IgD-negative memory B cell (primary cell): ENCODE measurements at regions not wholly inside any gene's neighbourhood (a gene's known extent, or its start where the extent isn't known, plus 50 kb on each side); places are given as distances from the start of the nearest gene placed in this dataset.

ENCODE experiments used
- H3K27ac Mint-ChIP-seq, 3 donors: one replicate each; pipeline ENCODE4 v1.8.0; 2020 to 2022; ENCODE audit warnings: mild to moderate bottlenecking in 3 of 3, mixed read lengths in 3 of 3, moderate library complexity in 1 of 3
- H3K27me3 Mint-ChIP-seq: one replicate; pipeline ENCODE4 v1.8.0; 2021; ENCODE audit warnings: mixed read lengths
- H3K36me3 Mint-ChIP-seq: one replicate; pipeline ENCODE4 v1.8.0; 2020; ENCODE audit warnings: mild to moderate bottlenecking, mixed read lengths
- H3K4me1 Mint-ChIP-seq, 3 donors: one replicate each; pipeline ENCODE4 v1.8.0; 2020 to 2022; ENCODE audit warnings: mixed read lengths in 3 of 3, mild to moderate bottlenecking in 1 of 3
- H3K4me3 Mint-ChIP-seq, 4 donors: one replicate each; pipeline ENCODE4 v1.8.0; 2020 to 2022; ENCODE audit warnings: mild to moderate bottlenecking in 4 of 4, mixed read lengths in 4 of 4, moderate library complexity in 3 of 4
- H3K9me3 Mint-ChIP-seq, 3 donors: one replicate each; pipeline ENCODE4 v1.8.0; 2020 to 2021; ENCODE audit warnings: mixed read lengths in 3 of 3, mild to moderate bottlenecking in 1 of 3

DNA sequence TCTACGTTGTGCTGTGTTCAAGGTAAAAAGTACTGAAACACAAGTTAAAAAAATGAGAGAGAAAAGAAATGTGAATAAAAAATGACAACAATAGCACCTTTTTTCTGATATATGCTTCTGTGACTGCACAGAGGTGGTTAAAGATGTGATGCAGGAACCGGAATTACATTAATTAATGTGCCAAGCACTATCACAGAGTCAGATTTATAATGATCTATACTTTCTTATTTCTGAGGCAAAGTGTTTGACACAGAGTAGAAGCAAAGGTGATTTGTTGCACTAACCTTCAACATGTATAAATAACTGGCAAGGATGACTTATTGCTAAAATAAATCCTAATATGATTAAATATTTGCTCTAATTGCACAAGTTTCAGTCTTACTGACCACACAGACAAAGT lies 654.6 kb upstream of the SLITRK1 start:
- H3K36me3 Mint-ChIP-seq, result no peaks in the 10 kb centered on the region
- H3K4me3 Mint-ChIP-seq, result no peak overlapping the region
- H3K27me3 Mint-ChIP-seq, result no peaks in the 10 kb centered on the region
- no peak overlapping the region for H3K27ac Mint-ChIP-seq
- H3K4me1 Mint-ChIP-seq, result no peaks in the 10 kb centered on the region
- H3K9me3 Mint-ChIP-seq, result peaks cover 0 to 11% (median 3%) of the 10 kb centered on the region in 3 donors

DNA sequence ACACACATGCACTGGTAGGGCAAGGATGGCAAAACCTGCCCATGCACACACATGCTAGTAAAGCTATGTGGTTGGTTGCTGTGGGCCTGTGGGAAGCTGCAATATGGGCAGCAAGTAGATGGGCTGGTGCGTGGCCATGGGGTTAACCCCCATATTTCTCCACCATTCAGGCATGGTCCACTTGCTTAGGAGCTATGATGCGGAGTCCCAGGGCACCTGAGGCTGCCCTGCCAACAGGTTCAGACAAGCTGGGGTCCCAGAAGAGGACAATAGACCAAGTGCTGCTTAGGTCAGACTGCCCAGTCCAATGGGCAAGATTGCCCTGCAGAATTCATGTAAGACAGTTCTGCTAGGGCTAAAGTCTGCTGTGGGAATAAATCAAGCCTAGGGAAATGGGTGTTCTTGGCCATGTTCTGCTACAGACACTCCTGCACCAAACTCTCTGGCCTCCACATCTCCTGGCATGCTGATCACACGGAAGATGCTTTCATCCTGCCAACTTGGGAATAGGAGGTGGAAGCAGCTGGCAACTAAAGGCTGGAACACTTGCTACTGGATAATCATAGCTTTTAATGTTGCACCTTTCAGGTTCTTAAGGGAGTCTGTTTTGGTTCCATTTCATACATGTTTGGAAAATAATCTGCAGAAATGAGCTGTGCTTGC lies 646.3 kb upstream of the SLITRK1 start:
- H3K27me3 Mint-ChIP-seq, result no peaks in the 10 kb centered on the region

DNA sequence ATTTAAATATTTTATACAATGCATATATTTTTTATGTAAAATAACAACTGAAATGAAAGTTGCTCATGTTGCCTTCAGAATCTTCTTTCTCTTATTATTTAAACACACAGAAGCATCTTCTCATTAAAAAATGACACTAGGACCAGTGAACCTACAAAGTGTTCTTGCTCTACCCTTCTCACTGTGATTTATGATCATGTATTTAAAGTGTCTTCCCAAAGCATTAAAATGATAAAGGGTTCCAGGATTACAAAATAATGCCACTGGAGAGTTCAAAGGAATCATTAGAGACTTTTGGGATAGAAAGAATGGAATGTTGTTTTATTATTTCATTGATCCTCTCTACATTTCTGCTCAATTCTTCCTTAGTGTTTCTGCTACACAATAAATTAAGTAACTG lies 643.6 kb upstream of the SLITRK1 start:
- H3K4me1 Mint-ChIP-seq, result no peaks in the 10 kb centered on the region
- no peaks in the 10 kb centered on the region for H3K36me3 Mint-ChIP-seq
- H3K27ac Mint-ChIP-seq, result no peak overlapping the region
- H3K4me3 Mint-ChIP-seq, result no peak overlapping the region
- no peaks in the 10 kb centered on the region for H3K27me3 Mint-ChIP-seq
- peaks cover 2 to 28% (median 3%) of the 10 kb centered on the region in 3 donors for H3K9me3 Mint-ChIP-seq

More for the DNA sequence above, 646.3 kb upstream of the SLITRK1 start:
- Mint-ChIP-seq H3K9me3 (peaks cover 0 to 25% (median 2%) of the 10 kb centered on the region in 3 donors), H3K27ac (no peak overlapping the region), H3K36me3 (no peaks in the 10 kb centered on the region), H3K4me1 (no peaks in the 10 kb centered on the region), H3K4me3 (no peak overlapping the region)

DNA sequence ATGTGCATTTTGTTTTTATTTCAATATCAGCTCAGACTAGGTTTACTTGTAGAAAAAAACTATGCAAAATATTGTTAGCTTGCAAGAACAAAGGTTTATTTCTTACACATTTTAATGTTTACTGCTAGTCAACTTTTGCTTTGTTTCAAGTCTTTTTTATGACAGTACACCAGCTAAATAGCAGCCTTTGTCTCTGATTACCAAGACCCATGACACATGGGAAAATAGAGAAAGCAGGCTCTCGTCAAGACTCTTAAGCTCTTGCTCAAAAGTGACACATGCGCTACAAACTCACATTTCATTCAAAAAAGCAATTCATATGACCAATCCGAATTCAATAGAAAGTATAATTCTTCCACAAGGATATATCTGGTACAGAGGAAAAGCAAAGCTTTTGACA lies 642.3 kb upstream of the SLITRK1 start:
- H3K4me1 Mint-ChIP-seq, result no peaks in the 10 kb centered on the region
- H3K4me3 Mint-ChIP-seq, result no peak overlapping the region
- no peaks in the 10 kb centered on the region for H3K27me3 Mint-ChIP-seq
- no peaks in the 10 kb centered on the region for H3K36me3 Mint-ChIP-seq
- H3K27ac Mint-ChIP-seq, result no peak overlapping the region
- H3K9me3 Mint-ChIP-seq, result peaks cover 2 to 27% (median 3%) of the 10 kb centered on the region in 3 donors

DNA sequence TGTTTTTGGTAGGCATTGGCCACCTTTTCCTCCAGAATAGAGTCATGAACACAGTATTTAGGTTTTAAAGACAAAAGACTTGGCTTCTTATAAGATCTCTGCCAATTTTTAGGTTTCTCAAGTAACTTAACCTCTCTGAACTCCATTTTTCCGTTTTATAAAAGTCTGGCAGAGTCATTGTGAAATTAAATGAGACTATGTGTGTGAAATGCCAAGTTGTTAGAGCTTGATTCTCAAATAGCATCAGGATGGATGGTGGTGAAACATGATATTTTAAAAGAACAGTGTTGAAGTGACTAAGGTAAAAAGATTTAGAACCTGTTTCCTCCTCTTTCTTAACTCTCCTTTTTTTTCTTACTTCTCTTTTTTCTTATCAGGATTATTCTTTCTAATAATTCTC lies 617.7 kb upstream of the SLITRK1 start:
- Mint-ChIP-seq H3K27ac (no peak overlapping the region), H3K9me3 (peaks cover 4 to 8% (median 6%) of the 10 kb centered on the region in 3 donors), H3K4me3 (no peak overlapping the region), H3K4me1 (no peaks in the 10 kb centered on the region), H3K27me3 (no peaks in the 10 kb centered on the region), H3K36me3 (no peaks in the 10 kb centered on the region)

DNA sequence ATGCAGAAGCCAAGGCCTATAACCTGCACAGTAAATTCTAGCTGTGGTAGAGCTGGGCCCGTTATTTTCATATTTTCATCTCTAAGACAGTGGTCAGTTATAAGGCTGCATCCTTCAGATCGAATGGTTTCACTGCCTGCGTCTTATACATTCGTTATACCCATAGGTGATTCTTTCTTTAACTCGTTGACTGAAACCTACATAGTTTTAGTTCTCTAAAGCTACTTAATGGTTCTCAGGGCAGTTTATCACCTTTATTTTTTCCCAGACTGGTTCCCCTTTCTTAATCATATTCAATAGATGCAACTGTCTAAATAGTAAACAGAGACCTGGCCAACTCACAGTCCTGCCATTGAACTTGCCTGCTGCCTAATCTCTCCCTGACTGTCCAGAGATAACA lies 615.3 kb upstream of the SLITRK1 start:
- Mint-ChIP-seq H3K36me3 (no peaks in the 10 kb centered on the region), H3K27me3 (no peaks in the 10 kb centered on the region), H3K27ac (no peak overlapping the region), H3K9me3 (peaks cover 1 to 3% (median 1%) of the 10 kb centered on the region in 3 donors), H3K4me1 (no peaks in the 10 kb centered on the region), H3K4me3 (no peak overlapping the region)

DNA sequence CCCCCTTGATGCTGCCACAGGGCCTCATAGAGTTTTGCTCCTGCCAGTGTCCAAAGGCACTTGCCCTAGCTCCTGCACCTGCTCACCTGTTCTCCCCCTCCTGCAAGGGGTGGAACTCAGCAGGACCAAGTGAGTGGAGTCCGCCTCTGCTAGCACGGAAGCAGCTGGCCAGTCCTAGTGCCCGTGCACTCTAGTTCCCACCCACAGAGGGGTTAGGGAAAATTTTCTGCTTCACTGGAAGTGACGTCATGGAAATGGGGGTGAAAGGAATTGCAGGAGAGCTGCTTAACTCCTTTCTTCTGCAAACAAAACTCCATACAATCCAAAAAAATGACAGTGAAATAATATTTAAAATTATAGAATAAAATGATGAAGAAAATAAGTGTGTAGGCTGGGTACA lies 609.7 kb upstream of the SLITRK1 start:
- Mint-ChIP-seq H3K36me3 (no peaks in the 10 kb centered on the region), H3K4me1 (no peaks in the 10 kb centered on the region), H3K4me3 (no peak overlapping the region), H3K9me3 (no peaks in the 10 kb centered on the region), H3K27me3 (no peaks in the 10 kb centered on the region), H3K27ac (no peak overlapping the region)

DNA sequence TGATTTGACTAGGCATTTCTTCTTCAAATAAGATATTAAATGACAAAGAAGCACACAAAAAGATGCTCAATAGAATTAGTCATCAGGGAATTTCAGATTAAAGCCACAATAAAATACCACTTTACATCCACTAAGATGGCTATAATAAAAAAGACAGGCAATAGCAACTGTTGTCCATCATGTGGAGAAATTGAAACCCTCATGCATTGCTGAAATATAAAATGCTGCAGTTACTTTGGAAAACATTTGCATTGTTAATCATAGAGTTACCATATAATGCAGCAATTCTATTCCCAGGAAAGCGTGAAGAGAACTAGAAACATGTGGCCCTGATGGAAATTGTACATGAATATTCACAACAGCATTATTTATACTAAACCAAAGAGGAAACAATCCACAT lies 605.5 kb upstream of the SLITRK1 start:
- no peaks in the 10 kb centered on the region for H3K36me3 Mint-ChIP-seq
- H3K27ac Mint-ChIP-seq, result no peak overlapping the region
- H3K4me1 Mint-ChIP-seq, result no peaks in the 10 kb centered on the region
- H3K27me3 Mint-ChIP-seq, result no peaks in the 10 kb centered on the region
- H3K4me3 Mint-ChIP-seq, result no peak overlapping the region
- peaks cover 0 to 2% (median 0%) of the 10 kb centered on the region in 3 donors for H3K9me3 Mint-ChIP-seq

DNA sequence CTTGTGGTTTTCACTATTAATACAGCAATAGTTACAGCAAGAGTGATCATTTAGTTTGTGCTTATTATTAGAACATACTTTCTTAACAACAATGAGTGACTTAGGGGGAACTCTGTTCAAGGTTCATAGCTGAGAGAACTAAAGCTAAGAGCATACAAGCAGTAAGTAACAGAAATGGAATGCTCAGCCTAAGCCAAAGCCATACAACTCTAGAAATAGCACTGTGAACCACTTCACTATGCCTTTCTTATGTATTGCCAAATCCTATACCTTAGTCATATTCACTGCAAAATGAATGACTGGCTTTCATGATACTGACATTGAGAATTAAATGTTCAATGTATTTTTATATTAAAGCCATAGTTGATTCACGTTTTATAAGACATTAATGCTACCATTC lies 599.7 kb upstream of the SLITRK1 start:
- Mint-ChIP-seq H3K36me3 (no peaks in the 10 kb centered on the region), H3K27me3 (no peaks in the 10 kb centered on the region), H3K9me3 (peaks cover 0 to 2% (median 0%) of the 10 kb centered on the region in 3 donors), H3K27ac (no peak overlapping the region), H3K4me3 (no peak overlapping the region), H3K4me1 (no peaks in the 10 kb centered on the region)

DNA sequence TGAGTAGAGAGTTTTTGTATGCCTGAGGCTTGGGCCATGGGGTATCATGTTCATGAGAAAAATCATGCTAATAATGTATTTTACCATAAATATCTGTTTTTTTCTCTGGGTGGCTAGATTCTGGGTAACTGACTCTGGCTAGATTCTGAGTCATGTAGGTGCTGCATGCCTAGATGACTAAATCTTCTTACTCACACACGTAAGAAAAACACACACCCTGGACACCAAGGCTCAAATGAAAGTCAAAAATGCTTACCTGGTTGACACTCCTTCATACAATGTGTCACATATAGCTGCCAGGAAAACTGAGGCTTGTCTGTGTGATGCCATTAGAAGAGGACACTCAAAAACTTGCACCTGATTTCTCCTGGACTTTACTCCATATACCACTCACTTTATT lies 597.4 kb upstream of the SLITRK1 start:
- peaks cover 0 to 9% (median 0%) of the 10 kb centered on the region in 3 donors for H3K9me3 Mint-ChIP-seq
- no peaks in the 10 kb centered on the region for H3K27me3 Mint-ChIP-seq
- H3K4me1 Mint-ChIP-seq, result no peaks in the 10 kb centered on the region
- H3K27ac Mint-ChIP-seq, result no peak overlapping the region
- H3K36me3 Mint-ChIP-seq, result no peaks in the 10 kb centered on the region
- no peak overlapping the region for H3K4me3 Mint-ChIP-seq

DNA sequence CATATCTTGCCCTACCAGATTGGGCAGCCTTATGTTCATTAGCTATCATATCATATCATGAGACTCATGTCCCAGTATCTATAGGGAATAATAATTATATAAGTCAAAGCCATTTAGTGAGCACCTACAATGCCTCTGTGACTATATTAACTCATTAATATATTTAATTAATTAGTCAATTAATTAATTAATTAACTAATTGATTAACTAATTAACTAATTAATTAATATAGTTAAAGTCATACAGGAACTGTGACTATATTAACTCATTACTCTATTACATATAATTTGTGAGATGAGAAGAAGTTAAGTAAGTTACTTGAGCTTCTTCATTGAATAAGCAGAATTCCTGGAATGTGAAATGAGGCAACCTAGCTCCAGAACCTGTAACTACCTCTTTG lies 588.3 kb upstream of the SLITRK1 start:
- H3K27ac Mint-ChIP-seq, result no peak overlapping the region
- H3K9me3 Mint-ChIP-seq, result peaks cover 0 to 15% (median 6%) of the 10 kb centered on the region in 3 donors
- no peaks in the 10 kb centered on the region for H3K27me3 Mint-ChIP-seq
- H3K36me3 Mint-ChIP-seq, result no peaks in the 10 kb centered on the region
- H3K4me1 Mint-ChIP-seq, result no peaks in the 10 kb centered on the region
- no peak overlapping the region for H3K4me3 Mint-ChIP-seq

DNA sequence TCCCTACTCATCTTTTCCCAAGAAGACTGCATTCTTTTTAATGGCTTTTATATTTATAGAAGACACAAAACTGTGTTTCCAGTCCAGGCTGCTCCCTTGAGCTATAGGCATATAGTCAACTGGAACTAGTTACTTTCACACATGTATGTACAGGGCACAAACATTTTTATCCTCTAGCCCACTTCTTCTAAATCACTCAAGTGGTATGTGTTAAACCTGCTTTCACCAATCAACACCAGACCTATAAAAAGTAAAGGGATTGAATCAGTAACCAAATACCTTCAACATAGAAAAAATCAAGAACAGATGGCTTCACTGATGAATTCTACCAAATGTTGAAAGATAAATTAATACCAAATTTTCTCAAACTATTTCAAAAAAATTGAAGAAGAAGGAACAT lies 584.2 kb upstream of the SLITRK1 start:
- Mint-ChIP-seq H3K4me3 (no peak overlapping the region), H3K27ac (no peak overlapping the region), H3K9me3 (peaks cover 3 to 18% (median 4%) of the 10 kb centered on the region in 3 donors), H3K4me1 (no peaks in the 10 kb centered on the region), H3K27me3 (no peaks in the 10 kb centered on the region), H3K36me3 (no peaks in the 10 kb centered on the region)

DNA sequence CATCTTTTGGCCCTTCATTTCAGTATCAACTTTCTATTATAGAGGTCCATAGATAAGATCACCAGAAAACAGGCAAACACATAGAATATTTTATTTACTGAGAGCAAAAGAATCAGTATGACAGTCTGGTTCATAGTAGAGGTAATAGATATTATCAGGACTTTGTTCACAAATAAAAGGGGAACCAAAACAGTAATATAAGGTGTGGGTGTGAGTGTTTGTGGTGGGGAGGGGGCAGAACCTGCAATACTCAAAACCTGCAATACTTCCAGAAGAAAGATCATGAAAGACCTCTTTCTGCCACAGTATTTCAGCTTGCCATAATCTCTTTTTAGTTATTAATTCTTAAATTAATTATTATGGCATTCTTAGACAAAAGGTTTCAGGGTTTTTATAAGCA lies 578.7 kb upstream of the SLITRK1 start:
- H3K36me3 Mint-ChIP-seq, result no peaks in the 10 kb centered on the region
- H3K4me1 Mint-ChIP-seq, result no peaks in the 10 kb centered on the region
- peaks cover 2 to 14% (median 4%) of the 10 kb centered on the region in 3 donors for H3K9me3 Mint-ChIP-seq
- H3K27me3 Mint-ChIP-seq, result no peaks in the 10 kb centered on the region
- H3K4me3 Mint-ChIP-seq, result no peak overlapping the region
- no peak overlapping the region for H3K27ac Mint-ChIP-seq

DNA sequence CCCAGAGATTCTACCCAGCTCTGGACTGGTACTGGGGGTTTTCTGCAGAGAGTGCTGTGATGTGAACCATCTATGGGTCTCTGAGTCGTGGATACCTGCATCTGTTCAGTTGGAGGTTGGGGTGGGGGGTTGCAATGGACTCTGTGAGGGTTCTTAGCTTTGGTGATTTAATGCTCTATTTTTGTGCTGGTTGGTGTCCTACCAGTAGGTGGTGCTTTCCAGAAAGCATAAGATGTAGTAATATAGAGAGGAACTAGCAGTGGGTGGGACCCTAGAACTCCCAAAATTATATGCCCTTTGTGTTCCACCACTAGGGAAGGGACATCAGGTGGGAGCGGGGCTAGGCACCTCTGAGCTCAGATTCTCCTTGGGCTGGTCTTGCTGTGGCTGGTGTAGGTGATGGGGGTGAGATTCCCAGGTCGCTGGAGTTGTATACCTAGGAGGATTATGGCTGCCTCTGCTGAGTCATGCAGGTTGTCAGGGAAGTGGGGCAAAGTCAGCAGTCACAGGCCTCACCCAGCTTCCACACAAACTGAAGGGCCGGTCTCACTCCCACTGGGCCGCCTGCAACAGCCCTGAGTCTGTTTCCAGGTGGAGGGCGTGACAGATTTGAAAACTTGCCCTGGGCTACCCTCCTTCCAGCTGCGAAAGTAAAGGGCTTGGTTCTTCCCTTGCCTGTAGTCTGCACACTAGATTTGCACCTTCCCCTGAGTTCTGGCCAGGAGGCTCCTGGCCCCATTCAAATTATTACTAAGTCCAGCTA lies 573.0 kb upstream of the SLITRK1 start:
- Mint-ChIP-seq H3K4me3 (no peak overlapping the region), H3K36me3 (no peaks in the 10 kb centered on the region), H3K9me3 (peaks cover 2 to 18% (median 4%) of the 10 kb centered on the region in 3 donors), H3K27ac (no peak overlapping the region), H3K27me3 (no peaks in the 10 kb centered on the region), H3K4me1 (no peaks in the 10 kb centered on the region)

DNA sequence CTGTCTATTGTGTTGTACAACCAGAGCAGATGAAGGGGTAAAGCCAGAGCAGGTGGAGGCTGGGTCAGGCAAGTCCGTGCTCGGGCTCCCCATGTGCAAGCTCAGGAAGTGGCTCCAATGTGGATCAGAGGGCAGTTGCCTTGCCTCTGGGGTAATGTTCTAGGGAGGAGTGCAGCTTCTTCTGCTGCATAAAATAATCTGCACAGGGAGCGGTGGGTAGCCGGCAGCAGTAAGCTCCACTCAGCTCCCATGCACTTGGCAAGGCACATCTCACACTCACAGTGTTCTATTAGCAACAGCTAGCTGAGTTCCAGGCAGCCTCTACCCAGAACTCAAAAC lies 565.3 kb upstream of the SLITRK1 start:
- H3K4me1 Mint-ChIP-seq, result no peaks in the 10 kb centered on the region
- no peaks in the 10 kb centered on the region for H3K27me3 Mint-ChIP-seq
- H3K36me3 Mint-ChIP-seq, result no peaks in the 10 kb centered on the region
- H3K27ac Mint-ChIP-seq, result no peak overlapping the region
- H3K9me3 Mint-ChIP-seq, result peaks cover 6 to 19% (median 13%) of the 10 kb centered on the region in 3 donors
- H3K4me3 Mint-ChIP-seq, result no peak overlapping the region
